ENCODE measurements at regions not wholly inside any gene's neighbourhood (a gene's known extent, or its start where the extent isn't known, plus 50 kb on each side); places are given as distances from the start of the nearest gene placed in this dataset.

DNA sequence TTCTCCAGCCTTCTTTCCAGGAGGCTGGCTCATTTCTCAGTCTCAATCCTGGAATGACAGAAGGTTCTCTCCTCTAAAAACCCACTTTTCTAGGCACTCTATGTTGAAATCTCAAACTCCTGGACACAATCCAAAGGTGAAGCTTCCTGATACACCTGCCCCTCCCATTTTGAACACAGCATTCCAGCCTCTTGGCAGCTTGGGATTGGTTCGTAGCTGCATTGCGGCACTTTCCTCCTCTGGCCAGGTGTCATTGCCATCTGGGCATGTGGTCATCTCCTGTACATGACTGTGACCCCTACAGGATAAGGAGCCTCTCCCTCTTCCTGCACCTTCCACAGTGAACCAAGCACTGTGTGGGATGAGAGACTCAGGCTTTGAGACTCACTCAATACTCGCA lies 230.2 kb upstream of the B3GAT1 start:
- TF ChIP-seq POLR2A (IDR thresholded peaks at IDR 0.05; ENCODE audit: low read depth) (no peak), CTCF (IDR thresholded peaks at IDR 0.05) (no peak), POLR2AphosphoS5 (IDR thresholded peaks at IDR 0.05) (no peak), EP300 (IDR thresholded peaks at IDR 0.05) (no peak)

Data from esophagus muscularis mucosa (tissue), 4 donors.